PC-9 (cell line): ENCODE measurements at regions not wholly inside any gene's neighbourhood (a gene's known extent, or its start where the extent isn't known, plus 50 kb on each side); places are given as distances from the start of the nearest gene placed in this dataset.

Experiments
- CTCF ChIP-seq: fragments of 200-600 bp; sonication (generic); conservative IDR thresholded peaks from 2 replicates; pipeline ENCODE4 v1.6.1; 2017; ENCODE audit warnings: mixed run types, antibody characterized with exemption, mild to moderate bottlenecking, moderate library complexity
- EZH2 ChIP-seq: fragments of 200-600 bp; sonication (generic); IDR thresholded peaks from 2 replicates; pipeline ENCODE4 v1.8.0; 2017; ENCODE audit warnings: antibody characterized with exemption, low read depth

GRCh38 chr21:27675306-27675705 is 708.4 kb upstream of the ADAMTS5 start:
- no peak for TF ChIP-seq CTCF
- TF ChIP-seq EZH2: no peak
